ENCODE measurements at regions not wholly inside any gene's neighbourhood (a gene's known extent, or its start where the extent isn't known, plus 50 kb on each side); places are given as distances from the start of the nearest gene placed in this dataset.

- Histone ChIP-seq H3K9me3 (no peaks in the 10 kb centered on the region), H3K36me3 (replicated peaks in 1 of 2; ENCODE audit: insufficient read depth in 1 of 2, low read depth in 2 of 2) (no peaks in the 10 kb centered on the region), H3K27me3 (no peaks in the 10 kb centered on the region), H3K4me3 (no peak overlapping the region), H3K4me1 (no peaks in the 10 kb centered on the region), H3K27ac (no peak overlapping the region)
- intact Hi-C loops (cut with DNase I) = no loop called here
- ATAC-seq = no peak
- 91 to 93% methylated on average over 5 of the region's 5 CpGs for WGBS, 2 donors
- no peak for DNase-seq
- no peak for TF ChIP-seq CTCF (IDR thresholded peaks at IDR 0.05)
- TF ChIP-seq POLR2A (IDR thresholded peaks at IDR 0.05) = no peak
Observed at GRCh38 chr6:16001158-16001557, 127.7 kb upstream of the MYLIP start.

DNA sequence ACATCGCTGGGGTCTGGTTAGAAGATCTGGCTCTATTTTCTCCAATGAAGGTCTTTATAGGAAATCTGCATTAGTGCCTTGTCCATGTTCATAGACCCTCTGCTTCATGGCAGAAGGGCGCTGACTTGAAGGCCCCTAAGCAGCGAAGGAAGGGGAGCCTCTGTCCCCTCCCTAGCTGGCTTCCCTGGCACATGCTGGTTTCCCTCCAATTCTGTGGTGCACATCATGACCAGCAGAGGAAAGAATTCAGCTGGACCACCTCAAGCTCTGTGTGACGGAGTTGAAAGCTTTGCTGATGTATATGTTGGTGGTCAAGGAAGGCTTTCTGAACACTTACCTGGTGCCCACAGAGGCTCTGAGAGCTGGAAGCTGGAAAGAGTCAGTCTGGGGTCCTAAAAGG is 129.7 kb upstream of the MYLIP start:
- no peaks in the 10 kb centered on the region for H3K9me3 ChIP-seq
- no peaks in the 10 kb centered on the region for H3K4me1 ChIP-seq
- WGBS, 2 donors = 90 to 100% methylated on average over 2 to 4 of the region's 4 CpGs
- DNase-seq = no peak
- intact Hi-C loops (cut with DNase I) = no loop called here
- no peaks in the 10 kb centered on the region for H3K36me3 ChIP-seq (replicated peaks in 1 of 2; ENCODE audit: insufficient read depth in 1 of 2, low read depth in 2 of 2)
- H3K27ac ChIP-seq = no peak overlapping the region
- no peaks in the 10 kb centered on the region for H3K27me3 ChIP-seq
- no peak overlapping the region for H3K4me3 ChIP-seq
- no peak for TF ChIP-seq CTCF (IDR thresholded peaks at IDR 0.05)
- no peak for TF ChIP-seq POLR2A (IDR thresholded peaks at IDR 0.05)
- no peak for ATAC-seq

DNA sequence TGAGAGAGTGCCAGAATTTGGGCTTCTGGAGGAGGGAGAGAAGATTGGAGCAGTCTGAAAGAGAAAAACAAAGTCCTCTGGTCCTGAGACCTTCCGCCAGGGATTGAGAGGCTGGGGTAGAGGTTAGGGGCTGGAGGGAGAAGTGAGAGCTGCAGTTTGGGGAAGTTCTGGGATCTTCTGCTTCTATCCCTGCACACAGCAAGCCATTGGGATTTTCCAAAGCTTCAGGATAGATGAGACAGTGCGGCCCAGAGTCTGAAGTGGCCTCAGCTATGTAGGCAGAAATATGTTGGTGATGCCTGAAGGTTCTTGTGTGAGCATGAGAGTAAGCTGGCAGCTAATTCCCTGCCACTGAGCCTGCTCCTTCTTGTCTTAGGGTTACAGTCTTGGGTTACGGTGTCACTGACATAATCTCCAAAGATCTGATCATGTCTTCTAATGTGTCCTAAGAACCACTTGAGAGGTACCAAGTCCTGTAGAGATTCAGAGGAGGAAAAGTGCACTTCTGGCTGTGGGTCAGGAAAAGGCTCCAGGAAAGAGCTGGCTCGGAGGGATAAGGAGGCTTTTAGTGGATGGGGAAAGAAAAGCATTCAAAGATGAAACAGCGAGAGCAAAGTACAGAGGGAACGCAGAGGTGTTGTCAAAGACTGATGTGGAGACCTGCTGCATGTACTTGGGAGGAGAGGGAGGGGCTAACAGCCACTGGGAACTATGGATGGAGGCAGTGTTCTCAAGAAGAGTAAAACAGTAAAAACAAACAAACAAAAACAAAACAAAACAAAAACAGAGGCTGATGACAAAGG is 131.1 kb upstream of the MYLIP start:
- intact Hi-C loops (cut with DNase I) = no loop called here
- WGBS, 2 donors = 74% methylated on average over 6 of the region's 6 CpGs
- no peak for TF ChIP-seq CTCF (IDR thresholded peaks at IDR 0.05)
- H3K27me3 ChIP-seq = no peaks in the 10 kb centered on the region
- H3K36me3 ChIP-seq (replicated peaks in 1 of 2; ENCODE audit: insufficient read depth in 1 of 2, low read depth in 2 of 2) = no peaks in the 10 kb centered on the region
- no peaks in the 10 kb centered on the region for H3K4me1 ChIP-seq
- ATAC-seq (no peak), DNase-seq (no peak)
- H3K27ac ChIP-seq = no peak overlapping the region
- no peak overlapping the region for H3K4me3 ChIP-seq
- H3K9me3 ChIP-seq = no peaks in the 10 kb centered on the region

DNA sequence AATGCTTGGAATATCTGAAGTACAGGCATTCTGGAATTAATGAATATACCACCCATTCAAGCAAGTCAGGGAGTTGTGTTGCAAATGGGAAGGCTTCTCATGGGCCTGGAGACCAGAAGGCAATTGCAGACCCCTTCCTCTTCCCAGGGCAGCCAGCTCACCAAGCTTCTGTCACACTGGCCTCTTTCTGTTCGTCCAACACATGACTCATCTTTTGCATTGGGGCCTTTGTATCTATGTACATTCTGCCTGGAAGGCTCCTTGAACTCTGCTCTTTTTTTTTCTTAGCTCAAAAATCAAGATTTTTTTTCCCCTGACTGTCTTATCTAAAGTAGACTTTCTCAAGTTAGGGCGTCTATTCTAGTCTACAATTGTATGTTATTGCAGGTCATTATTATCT is 132.9 kb upstream of the MYLIP start:
- no peak overlapping the region for H3K4me3 ChIP-seq
- WGBS, 2 donors = 71 to 80% methylated on average over 2 of the region's 2 CpGs
- no peak for ATAC-seq
- intact Hi-C loops (cut with DNase I) = no loop called here
- no peak for DNase-seq
- H3K36me3 ChIP-seq (replicated peaks in 1 of 2; ENCODE audit: insufficient read depth in 1 of 2, low read depth in 2 of 2) = no peaks in the 10 kb centered on the region
- no peak for TF ChIP-seq POLR2A (IDR thresholded peaks at IDR 0.05)
- no peak overlapping the region for H3K27ac ChIP-seq
- no peaks in the 10 kb centered on the region for H3K9me3 ChIP-seq
- no peaks in the 10 kb centered on the region for H3K4me1 ChIP-seq
- no peaks in the 10 kb centered on the region for H3K27me3 ChIP-seq

DNA sequence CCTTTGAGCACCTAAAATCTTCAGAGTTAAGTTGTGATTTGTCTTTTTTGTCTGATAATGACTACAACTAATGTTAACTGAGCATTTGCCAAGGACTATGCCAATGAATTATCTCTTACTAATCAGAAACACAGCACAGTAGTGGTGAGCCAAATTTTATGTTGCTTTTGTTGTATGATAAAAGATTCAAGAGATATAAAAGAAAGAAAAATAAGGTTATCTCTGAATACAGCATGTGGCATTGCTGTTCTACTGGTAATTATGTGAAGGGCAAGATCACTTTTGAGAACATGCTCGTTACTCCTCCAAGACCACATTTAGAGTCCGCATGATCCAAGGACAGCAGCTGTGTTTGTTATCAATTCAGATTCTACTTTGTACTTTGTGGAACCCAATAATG is 133.4 kb upstream of the MYLIP start:
- no peak for TF ChIP-seq CTCF (IDR thresholded peaks at IDR 0.05)
- TF ChIP-seq POLR2A (IDR thresholded peaks at IDR 0.05) = no peak
- H3K36me3 ChIP-seq (replicated peaks in 1 of 2; ENCODE audit: insufficient read depth in 1 of 2, low read depth in 2 of 2) = no peaks in the 10 kb centered on the region
- no peaks in the 10 kb centered on the region for H3K9me3 ChIP-seq
- WGBS, 2 donors = 74 to 79% methylated on average over 2 of the region's 2 CpGs
- no peak overlapping the region for H3K27ac ChIP-seq
- intact Hi-C loops (cut with DNase I) = no loop called here
- no peak for ATAC-seq
- DNase-seq = no peak
- no peaks in the 10 kb centered on the region for H3K27me3 ChIP-seq
- H3K4me3 ChIP-seq = no peak overlapping the region
- no peaks in the 10 kb centered on the region for H3K4me1 ChIP-seq

All from body of pancreas (tissue), 4 donors.